Upper lobe of right lung (tissue), 1 donor: ENCODE measurements at regions not wholly inside any gene's neighbourhood (a gene's known extent, or its start where the extent isn't known, plus 50 kb on each side); places are given as distances from the start of the nearest gene placed in this dataset.

Experiments used
- ATAC-seq: fragments of 200-7000 bp; cut with Tn5 transposase; one replicate; pipeline ENCODE4 v1.9.1; 2020; ENCODE audit warnings: mild to moderate bottlenecking, moderate library complexity
- DNase-seq: peaks from one replicate; pipeline ENCODE4 v3.0.0-alpha.2; 2020
- H3K27ac ChIP-seq: fragments of 200-600 bp; one replicate; pipeline ENCODE4 v1.8.0; 2022
- H3K27me3 ChIP-seq: fragments of 200-600 bp; one replicate; pipeline ENCODE4 v1.8.0; 2022; ENCODE audit warnings: mild to moderate bottlenecking
- H3K36me3 ChIP-seq: fragments of 200-600 bp; one replicate; pipeline ENCODE4 v1.8.0; 2022
- H3K4me1 ChIP-seq: fragments of 200-600 bp; one replicate; pipeline ENCODE4 v1.8.0; 2022
- H3K4me3 ChIP-seq: fragments of 200-600 bp; one replicate; pipeline ENCODE4 v1.8.0; 2022; ENCODE audit warnings: mild to moderate bottlenecking
- H3K9me3 ChIP-seq: fragments of 200-600 bp; one replicate; pipeline ENCODE4 v1.8.0; 2022
- intact Hi-C: fragments of 100-400 bp; cut with DNase I; formaldehyde crosslinking; loops from one replicate; pipeline ENCODE4 v1.11.0; 2022
- TF ChIP-seq, protein P1 (sequence below): fragments of 200-600 bp; IDR thresholded peaks from one replicate; pipeline ENCODE4 v1.8.0; 2022; ENCODE audit warnings: antibody characterized with exemption
- donor health status: DM: no; HTN: yes; CAD: no; lungs with severe emphysema.

GRCh38 chr1:194568610-194569009 lies 1382.2 kb upstream of the B3GALT2 start:
- ATAC-seq (no peak), DNase-seq (no peak)
- no peaks in the 10 kb centered on the region for H3K27me3 ChIP-seq
- intact Hi-C loops = no loop called here
- no peak overlapping the region for H3K4me3 ChIP-seq
- no peaks in the 10 kb centered on the region for H3K9me3 ChIP-seq
- H3K4me1 ChIP-seq = no peaks in the 10 kb centered on the region
- H3K27ac ChIP-seq = no peak overlapping the region
- TF ChIP-seq, protein P1, sequence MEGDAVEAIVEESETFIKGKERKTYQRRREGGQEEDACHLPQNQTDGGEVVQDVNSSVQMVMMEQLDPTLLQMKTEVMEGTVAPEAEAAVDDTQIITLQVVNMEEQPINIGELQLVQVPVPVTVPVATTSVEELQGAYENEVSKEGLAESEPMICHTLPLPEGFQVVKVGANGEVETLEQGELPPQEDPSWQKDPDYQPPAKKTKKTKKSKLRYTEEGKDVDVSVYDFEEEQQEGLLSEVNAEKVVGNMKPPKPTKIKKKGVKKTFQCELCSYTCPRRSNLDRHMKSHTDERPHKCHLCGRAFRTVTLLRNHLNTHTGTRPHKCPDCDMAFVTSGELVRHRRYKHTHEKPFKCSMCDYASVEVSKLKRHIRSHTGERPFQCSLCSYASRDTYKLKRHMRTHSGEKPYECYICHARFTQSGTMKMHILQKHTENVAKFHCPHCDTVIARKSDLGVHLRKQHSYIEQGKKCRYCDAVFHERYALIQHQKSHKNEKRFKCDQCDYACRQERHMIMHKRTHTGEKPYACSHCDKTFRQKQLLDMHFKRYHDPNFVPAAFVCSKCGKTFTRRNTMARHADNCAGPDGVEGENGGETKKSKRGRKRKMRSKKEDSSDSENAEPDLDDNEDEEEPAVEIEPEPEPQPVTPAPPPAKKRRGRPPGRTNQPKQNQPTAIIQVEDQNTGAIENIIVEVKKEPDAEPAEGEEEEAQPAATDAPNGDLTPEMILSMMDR = no peak
- H3K36me3 ChIP-seq = no peaks in the 10 kb centered on the region

DNA sequence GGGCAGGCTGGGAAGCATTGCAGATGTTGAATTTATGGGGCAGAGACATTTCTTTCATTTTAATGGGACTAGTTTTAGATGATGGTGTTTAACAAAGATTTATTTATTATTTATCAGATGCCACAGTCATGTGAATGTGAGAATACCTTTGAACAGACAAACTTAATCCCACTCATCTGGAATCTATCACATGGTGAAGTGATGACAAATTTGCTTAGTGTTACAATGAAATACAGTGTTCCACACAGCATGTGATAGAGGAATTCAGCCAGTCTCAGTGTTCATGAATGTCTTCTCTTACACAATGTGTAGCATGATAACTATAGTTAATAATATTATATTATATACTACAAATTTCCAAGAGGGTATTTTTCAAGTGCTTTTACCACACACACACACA lies 1361.7 kb upstream of the B3GALT2 start:
- Histone ChIP-seq H3K9me3 (no peaks in the 10 kb centered on the region), H3K4me3 (no peak overlapping the region), H3K27me3 (no peaks in the 10 kb centered on the region), H3K27ac (no peak overlapping the region), H3K36me3 (no peaks in the 10 kb centered on the region), H3K4me1 (no peaks in the 10 kb centered on the region)
- DNase-seq (no peak), ATAC-seq (no peak)
- intact Hi-C loops = no loop called here
- TF ChIP-seq, protein P1 = no peak

DNA sequence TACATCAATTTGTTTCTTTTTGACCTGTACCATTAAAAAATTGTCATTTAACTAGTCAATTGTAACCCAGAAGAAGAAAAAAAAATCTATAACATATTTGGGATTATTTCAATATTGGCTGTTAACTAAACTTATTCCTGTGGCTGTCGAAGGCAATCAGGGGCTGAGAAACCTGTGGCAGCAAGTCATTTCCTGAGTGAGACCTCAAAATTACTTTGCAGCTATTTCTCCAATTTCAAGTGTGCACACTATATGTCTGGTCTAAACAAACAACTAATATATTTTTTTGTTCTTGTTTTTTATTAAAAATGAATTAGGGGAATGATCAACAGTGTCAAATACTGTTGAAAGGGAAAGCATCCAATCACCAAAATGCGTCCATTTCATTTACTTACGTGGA lies 1357.6 kb upstream of the B3GALT2 start:
- TF ChIP-seq, protein P1 = no peak
- Histone ChIP-seq H3K4me3 (no peak overlapping the region), H3K4me1 (no peaks in the 10 kb centered on the region), H3K36me3 (no peaks in the 10 kb centered on the region), H3K27me3 (no peaks in the 10 kb centered on the region), H3K9me3 (no peaks in the 10 kb centered on the region), H3K27ac (no peak overlapping the region)
- intact Hi-C loops = no loop called here
- DNase-seq (no peak), ATAC-seq (no peak)

DNA sequence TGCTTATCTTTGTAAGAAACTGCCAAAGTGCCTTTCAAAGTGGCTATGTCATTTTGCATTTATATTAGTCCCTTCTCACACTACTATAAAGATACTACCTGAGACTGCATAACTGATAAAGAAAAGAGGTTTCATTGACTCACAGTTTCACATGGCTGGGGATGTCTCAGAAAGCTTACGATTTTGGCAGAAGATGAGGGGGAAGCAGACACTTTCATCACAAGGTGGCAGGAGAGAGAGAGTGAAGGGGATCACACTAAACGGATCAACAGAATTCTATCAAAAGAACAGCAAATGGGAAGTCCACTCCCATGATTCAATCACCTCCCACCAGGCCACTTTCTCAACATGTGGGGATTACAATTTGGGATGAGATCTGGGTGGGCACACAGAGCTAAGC lies 1352.0 kb upstream of the B3GALT2 start:
- Histone ChIP-seq H3K4me1 (no peaks in the 10 kb centered on the region), H3K27me3 (no peaks in the 10 kb centered on the region), H3K36me3 (no peaks in the 10 kb centered on the region), H3K4me3 (no peak overlapping the region), H3K27ac (no peak overlapping the region), H3K9me3 (no peaks in the 10 kb centered on the region)
- DNase-seq = no peak
- no peak for ATAC-seq
- intact Hi-C loops = no loop called here
- TF ChIP-seq, protein P1 = no peak

- H3K27ac ChIP-seq = no peak overlapping the region
- H3K27me3 ChIP-seq = no peaks in the 10 kb centered on the region
- no peak for DNase-seq
- no peaks in the 10 kb centered on the region for H3K4me1 ChIP-seq
- TF ChIP-seq, protein P1 = no peak
- H3K4me3 ChIP-seq = no peak overlapping the region
- H3K9me3 ChIP-seq = no peaks in the 10 kb centered on the region
- H3K36me3 ChIP-seq = no peaks in the 10 kb centered on the region
- intact Hi-C loops = no loop called here
- ATAC-seq = no peak
These were observed 1351.1 kb upstream of the B3GALT2 start for GRCh38 chr1:194537521-194537920.

DNA sequence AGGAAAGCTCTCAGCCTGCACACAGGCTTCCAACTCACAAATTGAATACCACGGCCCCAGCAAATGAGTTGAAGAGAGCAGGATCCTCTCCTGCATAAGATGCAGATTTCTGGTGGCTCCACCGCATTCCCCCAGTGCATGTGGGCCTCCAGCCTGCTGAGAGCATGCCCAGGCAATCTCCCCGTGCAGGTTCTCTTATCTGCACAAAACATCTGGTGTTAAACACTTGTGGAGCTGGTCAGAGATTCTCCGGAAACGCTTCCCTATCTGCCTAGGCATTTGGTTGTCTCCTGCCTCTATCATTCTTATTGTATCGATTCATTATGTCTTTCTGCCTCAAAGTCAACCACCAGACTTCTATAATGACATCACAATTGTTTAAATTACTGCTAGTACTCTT lies 1349.0 kb upstream of the B3GALT2 start:
- DNase-seq (no peak), ATAC-seq (no peak)
- H3K27ac ChIP-seq = no peak overlapping the region
- intact Hi-C loops = no loop called here
- H3K36me3 ChIP-seq = no peaks in the 10 kb centered on the region
- no peak overlapping the region for H3K4me3 ChIP-seq
- no peaks in the 10 kb centered on the region for H3K9me3 ChIP-seq
- TF ChIP-seq, protein P1 = no peak
- H3K4me1 ChIP-seq = no peaks in the 10 kb centered on the region
- no peaks in the 10 kb centered on the region for H3K27me3 ChIP-seq
